Vagina (tissue), 2 donors: ENCODE measurements at regions not wholly inside any gene's neighbourhood (a gene's known extent, or its start where the extent isn't known, plus 50 kb on each side); places are given as distances from the start of the nearest gene placed in this dataset.
"Not testable (repeated sequence)": the region's sequence is repeated elsewhere in the genome, so short reads cannot be mapped to it uniquely, and the experiment has no call there.

Experiments used
- DNase-seq, 2 donors: peaks; one replicate each; pipeline ENCODE4 v3.0.0-alpha.2; 2017; ENCODE audit errors: extremely low spot score in 2 of 2
- H3K27ac ChIP-seq: fragments of 200-600 bp; sonication (generic); one replicate; pipeline ENCODE4 v1.5.1; 2019
- H3K27me3 ChIP-seq: fragments of 200-600 bp; sonication (generic); one replicate; pipeline ENCODE4 v1.5.1; 2019
- H3K36me3 ChIP-seq, 2 donors: fragments of 200-600 bp; sonication (generic); one replicate each; pipeline ENCODE4 v1.5.1; 2017 to 2019
- H3K4me1 ChIP-seq: fragments of 200-600 bp; sonication (generic); one replicate; pipeline ENCODE4 v1.5.1; 2019
- H3K4me3 ChIP-seq, 2 donors: fragments of 200-600 bp; sonication (generic); 1 replicate in 1 of 2; 2 replicates in 1 of 2; pipeline ENCODE4 v1.5.1; 2016 to 2019
- H3K9me3 ChIP-seq: fragments of 200-600 bp; sonication (generic); one replicate; pipeline ENCODE4 v1.5.1; 2019
- POLR2A ChIP-seq, 2 donors: fragments of 450-650 bp; IDR thresholded peaks; one replicate each; pipeline ENCODE4 v1.6.1; 2017; ENCODE audit warnings: antibody characterized with exemption in 2 of 2, mild to moderate bottlenecking in 2 of 2, moderate library complexity in 2 of 2
- POLR2AphosphoS5 ChIP-seq, 2 donors: sonication (generic); formaldehyde crosslinking; IDR thresholded peaks; one replicate each; pipeline ENCODE4 v1.9.0; 2017; ENCODE audit warnings: antibody characterized with exemption in 2 of 2, mild to moderate bottlenecking in 2 of 2, low read depth in 1 of 2; ENCODE audit not compliant: insufficient read depth in 1 of 2
- intact Hi-C: fragments of 100-400 bp; cut with DNase I; formaldehyde crosslinking; loops from one replicate; pipeline ENCODE4 v1.15.1; 2023
- TF ChIP-seq, protein P1 (sequence below), 3 experiments: fragments of 450-650 bp in 2 of 3; fragments of 200-600 bp in 1 of 3; sonication (generic) in 1 of 3; IDR thresholded peaks; one replicate each; pipeline ENCODE4 v1.5.1; 2017 to 2019; ENCODE audit warnings: antibody characterized with exemption in 3 of 3, mild to moderate bottlenecking in 2 of 3, moderate library complexity in 2 of 3

DNA sequence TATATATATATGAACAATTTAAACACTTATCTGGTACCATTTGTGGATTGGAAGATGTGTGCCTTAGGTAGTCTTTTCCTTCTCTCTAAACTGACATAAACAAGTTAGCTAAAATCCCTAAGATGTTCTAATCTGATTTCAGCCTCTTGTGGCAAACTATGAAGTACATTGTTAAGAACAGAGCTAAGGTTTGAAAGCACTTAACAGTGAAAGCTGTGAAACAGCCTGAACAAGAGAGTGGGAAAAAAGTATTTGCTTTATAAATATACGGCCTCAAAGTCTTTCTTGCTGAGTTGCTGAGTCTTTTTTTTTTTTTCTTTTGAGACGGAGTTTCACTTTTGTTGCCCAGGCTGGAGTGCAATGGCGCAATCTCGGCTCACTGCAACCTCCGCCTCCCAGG, 53.7 kb upstream of the PELI2 start:
- Histone ChIP-seq H3K27me3 (no peaks in the 10 kb centered on the region), H3K4me1 (no peaks in the 10 kb centered on the region), H3K36me3 (no peaks in the 10 kb centered on the region), H3K9me3 (no peaks in the 10 kb centered on the region), H3K4me3 (no peak overlapping the region), H3K27ac (no peak overlapping the region)
- TF ChIP-seq, protein P1, sequence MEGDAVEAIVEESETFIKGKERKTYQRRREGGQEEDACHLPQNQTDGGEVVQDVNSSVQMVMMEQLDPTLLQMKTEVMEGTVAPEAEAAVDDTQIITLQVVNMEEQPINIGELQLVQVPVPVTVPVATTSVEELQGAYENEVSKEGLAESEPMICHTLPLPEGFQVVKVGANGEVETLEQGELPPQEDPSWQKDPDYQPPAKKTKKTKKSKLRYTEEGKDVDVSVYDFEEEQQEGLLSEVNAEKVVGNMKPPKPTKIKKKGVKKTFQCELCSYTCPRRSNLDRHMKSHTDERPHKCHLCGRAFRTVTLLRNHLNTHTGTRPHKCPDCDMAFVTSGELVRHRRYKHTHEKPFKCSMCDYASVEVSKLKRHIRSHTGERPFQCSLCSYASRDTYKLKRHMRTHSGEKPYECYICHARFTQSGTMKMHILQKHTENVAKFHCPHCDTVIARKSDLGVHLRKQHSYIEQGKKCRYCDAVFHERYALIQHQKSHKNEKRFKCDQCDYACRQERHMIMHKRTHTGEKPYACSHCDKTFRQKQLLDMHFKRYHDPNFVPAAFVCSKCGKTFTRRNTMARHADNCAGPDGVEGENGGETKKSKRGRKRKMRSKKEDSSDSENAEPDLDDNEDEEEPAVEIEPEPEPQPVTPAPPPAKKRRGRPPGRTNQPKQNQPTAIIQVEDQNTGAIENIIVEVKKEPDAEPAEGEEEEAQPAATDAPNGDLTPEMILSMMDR (IDR thresholded peaks at IDR 0.05): no peak
- no peak for TF ChIP-seq POLR2AphosphoS5 (IDR thresholded peaks at IDR 0.05; ENCODE audit: insufficient read depth in 1 of 2, low read depth in 1 of 2)
- TF ChIP-seq POLR2A (IDR thresholded peaks at IDR 0.05): no peak
- no peak for DNase-seq
- intact Hi-C loops: no loop called here

GRCh38 chr14:56065199-56065598, 53.0 kb upstream of the PELI2 start:
- H3K9me3 ChIP-seq, H3K36me3 ChIP-seq, H3K4me3 ChIP-seq, DNase-seq, intact Hi-C loops, H3K27me3 ChIP-seq, H3K4me1 ChIP-seq, H3K27ac ChIP-seq: not testable (repeated sequence)

DNA sequence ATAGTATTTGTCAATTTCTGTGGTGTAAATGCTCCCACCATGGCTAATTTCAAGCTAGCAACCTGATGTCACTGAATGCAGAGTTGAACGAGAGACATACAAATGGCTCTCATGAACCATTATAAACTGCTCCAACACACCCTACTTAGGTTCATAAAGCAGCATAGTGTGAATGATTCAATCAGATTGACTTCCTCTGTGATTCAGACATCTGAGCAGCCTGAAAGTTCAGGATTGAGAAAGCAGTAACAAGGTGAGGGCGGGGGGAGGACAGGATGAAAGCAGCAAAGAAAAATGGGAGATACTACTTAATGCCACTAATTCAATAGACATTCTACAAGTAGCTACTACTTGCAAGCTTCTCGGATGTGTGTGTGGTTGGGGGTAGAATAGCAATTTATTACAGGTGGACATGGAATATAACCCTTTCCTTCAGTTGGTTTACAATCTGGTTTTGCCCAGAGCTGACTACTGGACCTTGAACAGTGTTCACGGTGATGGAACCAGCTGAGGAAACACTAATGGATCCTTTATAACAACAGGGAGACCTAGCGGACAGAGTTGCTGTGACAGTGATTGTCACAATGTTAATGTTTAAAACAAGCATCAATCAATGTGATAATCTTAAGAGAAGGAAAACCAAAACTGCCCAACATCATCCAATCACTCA, 52.5 kb upstream of the PELI2 start:
- no peaks in the 10 kb centered on the region for H3K27me3 ChIP-seq
- H3K4me1 ChIP-seq: no peaks in the 10 kb centered on the region
- no peaks in the 10 kb centered on the region for H3K36me3 ChIP-seq
- no peak overlapping the region for H3K27ac ChIP-seq
- no peak for DNase-seq
- no peak for TF ChIP-seq POLR2AphosphoS5 (IDR thresholded peaks at IDR 0.05; ENCODE audit: insufficient read depth in 1 of 2, low read depth in 1 of 2)
- TF ChIP-seq, protein P1 (IDR thresholded peaks at IDR 0.05): no peak
- TF ChIP-seq POLR2A (IDR thresholded peaks at IDR 0.05): no peak
- intact Hi-C loops: no loop called here
- no peak overlapping the region for H3K4me3 ChIP-seq
- no peaks in the 10 kb centered on the region for H3K9me3 ChIP-seq
